CD8-positive, alpha-beta memory T cell (primary cell): ENCODE measurements at regions not wholly inside any gene's neighbourhood (a gene's known extent, or its start where the extent isn't known, plus 50 kb on each side); places are given as distances from the start of the nearest gene placed in this dataset.

ENCODE experiments used
- CTCF ChIA-PET: fragments of 350-600 bp; sonication (Branson Sonifier 250); formaldehyde crosslinking; loops from one replicate; lab custom pipeline; 2021; ENCODE audit warnings: antibody characterized with exemption; lab: Charles Lee
- POLR2A ChIA-PET: fragments of 350-600 bp; sonication (Branson Sonifier 250); formaldehyde crosslinking; loops from one replicate; lab custom pipeline; 2021; ENCODE audit warnings: antibody characterized with exemption; lab: Charles Lee
- DNase-seq, 5 donors: peaks; one replicate each; pipeline versions ENCODE4 v3.0.0 to v3.0.0-alpha.2; 2020 to 2022; ENCODE audit warnings: mixed read lengths in 1 of 5
- H3K27ac ChIP-seq: one replicate; pipeline ENCODE4 v1.7.0; 2013; ENCODE audit warnings: low read depth, mild to moderate bottlenecking, low read length, moderate library complexity
- H3K27me3 ChIP-seq: 2 replicates; pipeline ENCODE4 v1.7.0; 2013; ENCODE audit warnings: low read length, mild to moderate bottlenecking; ENCODE audit not compliant: insufficient read depth, poor library complexity, severe bottlenecking
- H3K36me3 ChIP-seq: 2 replicates; pipeline ENCODE4 v1.7.0; 2013; ENCODE audit warnings: mild to moderate bottlenecking, low read length, moderate library complexity; ENCODE audit not compliant: insufficient read depth
- H3K4me1 ChIP-seq: 2 replicates; pipeline ENCODE4 v1.7.0; 2013; ENCODE audit warnings: mild to moderate bottlenecking, low read length, moderate library complexity; ENCODE audit not compliant: insufficient read depth
- H3K4me3 ChIP-seq: 2 replicates; pipeline ENCODE4 v1.7.0; 2013; ENCODE audit warnings: mild to moderate bottlenecking, low read length
- H3K9me3 ChIP-seq: 2 replicates; pipeline ENCODE4 v1.7.0; 2013; ENCODE audit warnings: mild to moderate bottlenecking, low read length
- H3K27ac Mint-ChIP-seq, 8 donors: one replicate each; pipeline ENCODE4 v1.8.0; 2020 to 2021; ENCODE audit warnings: mixed read lengths in 8 of 8, mild to moderate bottlenecking in 6 of 8, inconsistent platforms in 3 of 8, moderate library complexity in 3 of 8
- H3K27me3 Mint-ChIP-seq, 2 donors: one replicate each; pipeline ENCODE4 v1.8.0; 2020 to 2021; ENCODE audit warnings: mixed read lengths in 2 of 2, mild to moderate bottlenecking in 1 of 2, moderate library complexity in 1 of 2
- H3K36me3 Mint-ChIP-seq, 3 donors: one replicate each; pipeline ENCODE4 v1.8.0; 2020 to 2021; ENCODE audit warnings: mixed read lengths in 3 of 3, inconsistent platforms in 1 of 3, mild to moderate bottlenecking in 1 of 3
- H3K4me1 Mint-ChIP-seq, 3 donors: one replicate each; pipeline ENCODE4 v1.8.0; 2020 to 2021; ENCODE audit warnings: mixed read lengths in 3 of 3, inconsistent platforms in 1 of 3, mild to moderate bottlenecking in 1 of 3
- H3K4me3 Mint-ChIP-seq, 7 donors: one replicate each; pipeline ENCODE4 v1.8.0; 2020 to 2021; ENCODE audit warnings: mixed read lengths in 7 of 7, mild to moderate bottlenecking in 6 of 7, moderate library complexity in 4 of 7, inconsistent platforms in 2 of 7
- H3K9me3 Mint-ChIP-seq, 5 donors: one replicate each; pipeline ENCODE4 v1.8.0; 2020 to 2022; ENCODE audit warnings: mixed read lengths in 5 of 5, mild to moderate bottlenecking in 3 of 5, moderate library complexity in 2 of 5, inconsistent platforms in 1 of 5

GRCh38 chr10:117616179-117616578, 73.6 kb downstream of the EMX2 start:
- CTCF ChIA-PET = no interaction called here
- Mint-ChIP-seq H3K27me3 (peaks cover 13 to 42% of the 10 kb centered on the region in 2 donors), H3K9me3 (peaks cover 0 to 7% (median 0%) of the 10 kb centered on the region in 5 donors), H3K4me3 (no peak overlapping the region), H3K27ac (no peak overlapping the region), H3K4me1 (peaks cover 0 to 6% (median 0%) of the 10 kb centered on the region in 3 donors), H3K36me3 (no peaks in the 10 kb centered on the region)
- Histone ChIP-seq H3K9me3 (no peaks in the 10 kb centered on the region), H3K4me1 (no peaks in the 10 kb centered on the region), H3K4me3 (no peak overlapping the region), H3K36me3 (no peaks in the 10 kb centered on the region), H3K27me3 (no peaks in the 10 kb centered on the region), H3K27ac (no peak overlapping the region)
- POLR2A ChIA-PET = no interaction called here
- DNase-seq = no peak

- Histone ChIP-seq H3K9me3 (no peaks in the 10 kb centered on the region), H3K27me3 (no peaks in the 10 kb centered on the region), H3K4me1 (no peaks in the 10 kb centered on the region), H3K36me3 (no peaks in the 10 kb centered on the region), H3K4me3 (no peak overlapping the region), H3K27ac (no peak overlapping the region)
- peaks cover 0 to 6% (median 0%) of the 10 kb centered on the region in 5 donors for H3K9me3 Mint-ChIP-seq
- ChIA-PET POLR2A (no interaction called here), CTCF (no interaction called here)
- no peak overlapping the region for H3K27ac Mint-ChIP-seq
- peaks cover 16 to 43% of the 10 kb centered on the region in 2 donors for H3K27me3 Mint-ChIP-seq
- no peak overlapping the region for H3K4me3 Mint-ChIP-seq
- no peak for DNase-seq
- no peaks in the 10 kb centered on the region for H3K36me3 Mint-ChIP-seq
- H3K4me1 Mint-ChIP-seq = peaks cover 0 to 6% (median 0%) of the 10 kb centered on the region in 3 donors
These were observed 74.5 kb downstream of the EMX2 start for GRCh38 chr10:117617086-117617485.

GRCh38 chr10:117617659-117618058, 75.1 kb downstream of the EMX2 start:
- Mint-ChIP-seq H3K36me3 (no peaks in the 10 kb centered on the region), H3K27ac (no peak overlapping the region), H3K27me3 (peaks cover 16 to 40% of the 10 kb centered on the region in 2 donors), H3K4me3 (no peak overlapping the region), H3K9me3 (peaks cover 0 to 6% (median 0%) of the 10 kb centered on the region in 5 donors), H3K4me1 (peaks cover 0 to 6% (median 0%) of the 10 kb centered on the region in 3 donors)
- Histone ChIP-seq H3K27me3 (no peaks in the 10 kb centered on the region), H3K4me3 (no peak overlapping the region), H3K9me3 (no peaks in the 10 kb centered on the region), H3K27ac (no peak overlapping the region), H3K4me1 (no peaks in the 10 kb centered on the region), H3K36me3 (no peaks in the 10 kb centered on the region)
- ChIA-PET POLR2A (no interaction called here), CTCF (no interaction called here)
- DNase-seq = no peak

GRCh38 chr10:117619223-117619622, 76.7 kb downstream of the EMX2 start:
- DNase-seq = no peak
- POLR2A ChIA-PET = no interaction called here
- H3K27ac ChIP-seq = no peak overlapping the region
- Mint-ChIP-seq H3K4me1 (peaks cover 0 to 6% (median 0%) of the 10 kb centered on the region in 3 donors), H3K27ac (no peak overlapping the region), H3K36me3 (no peaks in the 10 kb centered on the region), H3K4me3 (no peak overlapping the region), H3K9me3 (peaks cover 0 to 3% (median 0%) of the 10 kb centered on the region in 5 donors), H3K27me3 (peaks cover 14 to 37% of the 10 kb centered on the region in 2 donors)
- no peaks in the 10 kb centered on the region for H3K27me3 ChIP-seq
- H3K9me3 ChIP-seq = no peaks in the 10 kb centered on the region
- CTCF ChIA-PET = no interaction called here
- H3K4me1 ChIP-seq = no peaks in the 10 kb centered on the region
- H3K4me3 ChIP-seq = no peak overlapping the region
- no peaks in the 10 kb centered on the region for H3K36me3 ChIP-seq

- no peaks in the 10 kb centered on the region for H3K36me3 Mint-ChIP-seq
- no peak for DNase-seq
- H3K27ac Mint-ChIP-seq = no peak overlapping the region
- Histone ChIP-seq H3K27ac (no peak overlapping the region), H3K9me3 (no peaks in the 10 kb centered on the region), H3K27me3 (no peaks in the 10 kb centered on the region), H3K36me3 (no peaks in the 10 kb centered on the region), H3K4me1 (no peaks in the 10 kb centered on the region), H3K4me3 (no peak overlapping the region)
- H3K27me3 Mint-ChIP-seq = peaks cover 13 to 33% of the 10 kb centered on the region in 2 donors
- peaks cover 0 to 6% (median 0%) of the 10 kb centered on the region in 3 donors for H3K4me1 Mint-ChIP-seq
- ChIA-PET POLR2A (no interaction called here), CTCF (no interaction called here)
- H3K9me3 Mint-ChIP-seq = no peaks in the 10 kb centered on the region
- no peak overlapping the region for H3K4me3 Mint-ChIP-seq
These were observed 77.3 kb downstream of the EMX2 start for GRCh38 chr10:117619707-117620405.

- no peak overlapping the region for H3K27ac Mint-ChIP-seq
- H3K4me3 Mint-ChIP-seq = no peak overlapping the region
- no peaks in the 10 kb centered on the region for H3K9me3 ChIP-seq
- H3K36me3 ChIP-seq = no peaks in the 10 kb centered on the region
- no peaks in the 10 kb centered on the region for H3K9me3 Mint-ChIP-seq
- DNase-seq = no peak
- no peaks in the 10 kb centered on the region for H3K36me3 Mint-ChIP-seq
- H3K27me3 ChIP-seq = no peaks in the 10 kb centered on the region
- no peak overlapping the region for H3K4me3 ChIP-seq
- peaks cover 0 to 3% (median 0%) of the 10 kb centered on the region in 3 donors for H3K4me1 Mint-ChIP-seq
- CTCF ChIA-PET = no interaction called here
- no peaks in the 10 kb centered on the region for H3K4me1 ChIP-seq
- POLR2A ChIA-PET = no interaction called here
- peaks cover 10 to 26% of the 10 kb centered on the region in 2 donors for H3K27me3 Mint-ChIP-seq
- H3K27ac ChIP-seq = no peak overlapping the region
These were observed 78.7 kb downstream of the EMX2 start for GRCh38 chr10:117621196-117621595.

GRCh38 chr10:117621795-117622420, 79.4 kb downstream of the EMX2 start:
- Mint-ChIP-seq H3K4me3 (no peak overlapping the region), H3K4me1 (no peaks in the 10 kb centered on the region), H3K36me3 (no peaks in the 10 kb centered on the region), H3K27ac (no peak overlapping the region), H3K9me3 (no peaks in the 10 kb centered on the region), H3K27me3 (peaks cover 10 to 21% of the 10 kb centered on the region in 2 donors)
- Histone ChIP-seq H3K9me3 (no peaks in the 10 kb centered on the region), H3K4me3 (no peak overlapping the region), H3K27ac (no peak overlapping the region), H3K4me1 (no peaks in the 10 kb centered on the region), H3K36me3 (no peaks in the 10 kb centered on the region), H3K27me3 (no peaks in the 10 kb centered on the region)
- no peak for DNase-seq
- ChIA-PET POLR2A (no interaction called here), CTCF (no interaction called here)

GRCh38 chr10:117622471-117623184, 80.1 kb downstream of the EMX2 start:
- H3K4me1 Mint-ChIP-seq = no peaks in the 10 kb centered on the region
- H3K4me3 Mint-ChIP-seq = no peak overlapping the region
- H3K36me3 Mint-ChIP-seq = no peaks in the 10 kb centered on the region
- Histone ChIP-seq H3K4me1 (no peaks in the 10 kb centered on the region), H3K27me3 (no peaks in the 10 kb centered on the region), H3K4me3 (no peak overlapping the region), H3K36me3 (no peaks in the 10 kb centered on the region), H3K9me3 (no peaks in the 10 kb centered on the region), H3K27ac (no peak overlapping the region)
- no peak for DNase-seq
- CTCF ChIA-PET = no interaction called here
- POLR2A ChIA-PET = no interaction called here
- no peaks in the 10 kb centered on the region for H3K9me3 Mint-ChIP-seq
- no peak overlapping the region for H3K27ac Mint-ChIP-seq
- peaks cover 10 to 21% of the 10 kb centered on the region in 2 donors for H3K27me3 Mint-ChIP-seq
